ENCODE measurements at regions not wholly inside any gene's neighbourhood (a gene's known extent, or its start where the extent isn't known, plus 50 kb on each side); places are given as distances from the start of the nearest gene placed in this dataset.

- H3K9me3 ChIP-seq = no peaks in the 10 kb centered on the region
- intact Hi-C loops (cut with DNase I, micrococcal nuclease) = no loop called here
- H3K4me3 ChIP-seq = no peak overlapping the region
- ATAC-seq (no peak), DNase-seq (no peak)
- H3K4me1 ChIP-seq (ENCODE audit: low read depth) = no peaks in the 10 kb centered on the region
- H3K36me3 ChIP-seq (ENCODE audit: low read depth) = no peaks in the 10 kb centered on the region
- TF ChIP-seq CTCF (IDR thresholded peaks at IDR 0.05) = no peak
Measured at GRCh38 chr2:146193619-146194018, 1651.2 kb upstream of the ACVR2A start.

GRCh38 chr2:146189541-146189940 lies 1655.3 kb upstream of the ACVR2A start:
- Histone ChIP-seq H3K9me3 (no peaks in the 10 kb centered on the region), H3K36me3 (ENCODE audit: low read depth) (no peaks in the 10 kb centered on the region), H3K4me3 (no peak overlapping the region), H3K4me1 (ENCODE audit: low read depth) (no peaks in the 10 kb centered on the region)
- DNase-seq = no peak
- no peak for ATAC-seq
- TF ChIP-seq CTCF (IDR thresholded peaks at IDR 0.05) = no peak
- intact Hi-C loops (cut with DNase I, micrococcal nuclease) = no loop called here

- intact Hi-C loops (cut with DNase I, micrococcal nuclease) = no loop called here
- TF ChIP-seq CTCF (IDR thresholded peaks at IDR 0.05) = no peak
- no peaks in the 10 kb centered on the region for H3K36me3 ChIP-seq (ENCODE audit: low read depth)
- no peak for ATAC-seq
- H3K9me3 ChIP-seq = peaks cover 7% of the 10 kb centered on the region
- H3K4me1 ChIP-seq (ENCODE audit: low read depth) = no peaks in the 10 kb centered on the region
- no peak overlapping the region for H3K4me3 ChIP-seq
- DNase-seq = no peak
Measured at GRCh38 chr2:146173934-146174333, 1654.0 kb upstream of the ZEB2 start.

GRCh38 chr2:146161256-146161882 lies 1641.5 kb upstream of the ZEB2 start:
- Histone ChIP-seq H3K36me3 (ENCODE audit: low read depth) (no peaks in the 10 kb centered on the region), H3K9me3 (no peaks in the 10 kb centered on the region), H3K4me3 (no peak overlapping the region), H3K4me1 (ENCODE audit: low read depth) (no peaks in the 10 kb centered on the region)
- no peak for TF ChIP-seq CTCF (IDR thresholded peaks at IDR 0.05)
- intact Hi-C loops (cut with DNase I, micrococcal nuclease) = no loop called here
- peak; percentile 88 for ATAC-seq
- DNase-seq = peak in 1 of 3 donors; percentile 7

GRCh38 chr2:146158072-146158674 lies 1638.3 kb upstream of the ZEB2 start:
- Histone ChIP-seq H3K36me3 (ENCODE audit: low read depth) (no peaks in the 10 kb centered on the region), H3K9me3 (no peaks in the 10 kb centered on the region), H3K4me3 (no peak overlapping the region), H3K4me1 (ENCODE audit: low read depth) (no peaks in the 10 kb centered on the region)
- ATAC-seq (no peak), DNase-seq (no peak)
- intact Hi-C loops (cut with DNase I, micrococcal nuclease) = no loop called here
- TF ChIP-seq CTCF (IDR thresholded peaks at IDR 0.05) = no peak

Data from mucosa of descending colon (tissue), 3 donors.